H1 (cell line): ENCODE measurements at regions not wholly inside any gene's neighbourhood (a gene's known extent, or its start where the extent isn't known, plus 50 kb on each side); places are given as distances from the start of the nearest gene placed in this dataset.

Source experiments
- CTCF ChIA-PET: fragments of 300-600 bp; sonication (Branson Sonifier 250); formaldehyde crosslinking; loops from one replicate; lab custom pipeline; 2021; ENCODE audit not compliant: partially characterized antibody; lab: Charles Lee
- POLR2A ChIA-PET: fragments of 300-600 bp; sonication (Branson Sonifier 250); formaldehyde crosslinking; loops from one replicate; lab custom pipeline; 2021; ENCODE audit warnings: inconsistent platforms; ENCODE audit not compliant: partially characterized antibody; lab: Charles Lee
- DNase-seq, 2 experiments: peaks; one replicate each; pipeline versions ENCODE4 v3.0.0 to v3.0.0-alpha.2; 2010 to 2022; ENCODE audit warnings: low spot score in 2 of 2, low read depth in 1 of 2, mixed read lengths in 1 of 2
- FAIRE-seq: peaks from 2 replicates; lab custom pipeline; 2011; peaks lifted over from hg19 to GRCh38; lab: Jason Lieb, UNC
- H2AFZ ChIP-seq: 2 replicates; pipeline ENCODE4 v1.8.1; 2012; ENCODE audit warnings: low read length, inconsistent platforms
- H2AK5ac ChIP-seq: 2 replicates; pipeline ENCODE4 v1.6.1; 2013; ENCODE audit warnings: low read depth, low read length
- H2BK120ac ChIP-seq: replicated peaks from 2 replicates; pipeline ENCODE3; 2013; ENCODE audit warnings: low read depth, low read length, inconsistent platforms
- H2BK12ac ChIP-seq: 2 replicates; pipeline ENCODE4 v1.6.1; 2013; ENCODE audit warnings: low read depth, low read length
- H2BK15ac ChIP-seq: 2 replicates; pipeline ENCODE4 v1.6.1; 2013; ENCODE audit warnings: low read length
- H2BK20ac ChIP-seq: 2 replicates; pipeline ENCODE4 v1.6.1; 2013; ENCODE audit warnings: low read length
- H2BK5ac ChIP-seq: 2 replicates; pipeline ENCODE4 v1.6.1; 2013; ENCODE audit warnings: low read depth, low read length
- H3K14ac ChIP-seq: 2 replicates; pipeline ENCODE4 v1.6.1; 2013; ENCODE audit warnings: inconsistent platforms; ENCODE audit not compliant: insufficient read length
- H3K18ac ChIP-seq: 2 replicates; pipeline ENCODE4 v1.6.1; 2013; ENCODE audit warnings: low read length; ENCODE audit errors: extremely low read depth
- H3K23ac ChIP-seq: 2 replicates; pipeline ENCODE4 v1.6.1; 2013; ENCODE audit warnings: inconsistent platforms; ENCODE audit not compliant: insufficient read length
- H3K23me2 ChIP-seq: 2 replicates; pipeline ENCODE4 v1.6.1; 2013; ENCODE audit warnings: low read depth, low read length
- H3K27ac ChIP-seq: 2 replicates; pipeline ENCODE4 v1.6.1; 2011; ENCODE audit warnings: low read depth, low read length, inconsistent platforms
- H3K27me3 ChIP-seq, 4 experiments: replicated peaks in 1 of 4; 1 replicate in 1 of 4; 2 replicates in 3 of 4; pipeline versions ENCODE4 v1.6.1 to v1.8.1; 2011 to 2013; ENCODE audit warnings: low read length in 3 of 4, mild to moderate bottlenecking in 3 of 4, inconsistent platforms in 2 of 4, mixed read lengths in 2 of 4, moderate library complexity in 1 of 4; ENCODE audit not compliant: control insufficient read depth in 3 of 4, insufficient read depth in 3 of 4; ENCODE audit errors: extremely low read depth in 1 of 4
- H3K36me3 ChIP-seq, 4 experiments: 2 replicates each; pipeline versions ENCODE4 v1.6.1 to v1.8.1; 2011 to 2013; ENCODE audit warnings: mild to moderate bottlenecking in 4 of 4, low read length in 3 of 4, moderate library complexity in 2 of 4, control low read depth in 1 of 4, inconsistent platforms in 1 of 4; ENCODE audit not compliant: insufficient read depth in 4 of 4, control insufficient read depth in 2 of 4
- H3K4ac ChIP-seq: replicated peaks from 2 replicates; pipeline ENCODE3; 2013; ENCODE audit warnings: low read length, low read depth, mixed read lengths, inconsistent platforms; ENCODE audit not compliant: insufficient read length
- H3K4me1 ChIP-seq, 4 experiments: replicated peaks in 1 of 4; 1 replicate in 1 of 4; 2 replicates in 3 of 4; pipeline versions ENCODE4 v1.6.1 to v1.8.1; 2011 to 2013; ENCODE audit warnings: low read length in 3 of 4, inconsistent platforms in 2 of 4, mixed read lengths in 1 of 4; ENCODE audit not compliant: insufficient read depth in 4 of 4, control insufficient read depth in 3 of 4
- H3K4me2 ChIP-seq, 2 experiments: 2 replicates each; pipeline versions ENCODE4 v1.6.1 to v1.8.1; 2011 to 2013; ENCODE audit warnings: low read depth in 2 of 2, low read length in 2 of 2, control low read depth in 1 of 2, inconsistent platforms in 1 of 2, mild to moderate bottlenecking in 1 of 2; ENCODE audit not compliant: insufficient read depth in 1 of 2
- H3K4me3 ChIP-seq, 4 experiments: fragments of 200-600, 300-600 bp in 1 of 4; sonication (generic), shearing (Covaris generic), sonication (Bioruptor Twin) in 1 of 4; 2 replicates each; pipeline versions ENCODE4 v1.5.1 to v1.8.1; 2011 to 2016; ENCODE audit warnings: low read length in 4 of 4, low read depth in 3 of 4, control low read depth in 2 of 4, inconsistent platforms in 2 of 4, mild to moderate bottlenecking in 2 of 4, mixed read lengths in 1 of 4, moderate library complexity in 1 of 4; ENCODE audit not compliant: insufficient read depth in 2 of 4; ENCODE audit errors: extremely low read depth in 1 of 4
- H3K56ac ChIP-seq: replicated peaks from 2 replicates; pipeline ENCODE3; 2013; ENCODE audit warnings: low read depth, mild to moderate bottlenecking, mixed read lengths, low read length, inconsistent platforms; ENCODE audit not compliant: insufficient read length
- H3K79me1 ChIP-seq: 2 replicates; pipeline ENCODE4 v1.6.1; 2013; ENCODE audit warnings: low read depth, low read length, control low read depth
- H3K79me2 ChIP-seq, 2 experiments: 2 replicates each; pipeline versions ENCODE4 v1.6.1 to v1.8.1; 2012 to 2013; ENCODE audit warnings: low read length in 2 of 2, mild to moderate bottlenecking in 2 of 2, inconsistent platforms in 1 of 2; ENCODE audit not compliant: insufficient read depth in 2 of 2, control insufficient read depth in 1 of 2
- H3K9ac ChIP-seq, 4 experiments: replicated peaks in 1 of 4; 1 replicate in 1 of 4; 2 replicates in 3 of 4; pipeline versions ENCODE4 v1.6.1 to v1.8.1; 2011 to 2013; ENCODE audit warnings: low read depth in 3 of 4, low read length in 3 of 4, control low read depth in 2 of 4, mild to moderate bottlenecking in 2 of 4, moderate library complexity in 2 of 4, inconsistent platforms in 1 of 4; ENCODE audit errors: extremely low read depth in 1 of 4
- H3K9me3 ChIP-seq, 2 experiments: 2 replicates each; pipeline versions ENCODE4 v1.6.1 to v1.8.1; 2012 to 2013; ENCODE audit warnings: mild to moderate bottlenecking in 2 of 2, moderate library complexity in 2 of 2, control low read depth in 1 of 2, inconsistent platforms in 1 of 2, low read depth in 1 of 2, low read length in 1 of 2, mixed read lengths in 1 of 2; ENCODE audit not compliant: insufficient read depth in 2 of 2
- H4K20me1 ChIP-seq, 2 experiments: replicated peaks in 1 of 2; 2 replicates each; pipeline versions ENCODE3 to v1.8.1; 2011 to 2013; ENCODE audit warnings: inconsistent platforms in 2 of 2, low read length in 2 of 2, mild to moderate bottlenecking in 1 of 2; ENCODE audit not compliant: insufficient read depth in 2 of 2, control insufficient read depth in 1 of 2
- H4K5ac ChIP-seq: 2 replicates; pipeline ENCODE4 v1.6.1; 2013; ENCODE audit warnings: low read length, low read depth, mixed read lengths, inconsistent platforms; ENCODE audit not compliant: insufficient read length
- H4K8ac ChIP-seq: 2 replicates; pipeline ENCODE4 v1.8.0; 2013; ENCODE audit warnings: mild to moderate bottlenecking, moderate library complexity, low read length, inconsistent platforms; ENCODE audit not compliant: insufficient read depth; ENCODE audit errors: extremely low read depth
- H4K91ac ChIP-seq: replicated peaks from 2 replicates; pipeline ENCODE3; 2013; ENCODE audit warnings: low read length, mixed read lengths, inconsistent platforms; ENCODE audit not compliant: insufficient read length
- JUN ChIP-seq: IDR thresholded peaks from 2 replicates; pipeline ENCODE4 v1.6.1; 2011; ENCODE audit warnings: low read depth, mild to moderate bottlenecking, improper control_type of control experiment, low read length
- POLR2AphosphoS5 ChIP-seq: IDR thresholded peaks from 2 replicates; pipeline ENCODE4 v1.6.1; 2011; ENCODE audit warnings: low read depth, low read length
- SIN3A ChIP-seq, 2 experiments: IDR thresholded peaks in 1 of 2; conservative IDR thresholded peaks in 1 of 2; 2 replicates each; pipeline ENCODE4 v1.6.1; 2011 to 2012; ENCODE audit warnings: low read length in 2 of 2, improper control_type of control experiment in 1 of 2, low read depth in 1 of 2, mild to moderate bottlenecking in 1 of 2
- SP1 ChIP-seq: IDR thresholded peaks from 2 replicates; pipeline ENCODE4 v1.6.1; 2011; ENCODE audit warnings: low read depth, low read length
- WGBS, 2 experiments: shearing (Covaris generic) in 1 of 2; methylation state at CpG; one replicate each; pipeline versions ENCODE4 v1.1.6 to v1.1.7; 2013 to 2015; ENCODE audit warnings: low lambda C conversion rate in 2 of 2, mixed read lengths in 2 of 2, inconsistent platforms in 1 of 2, low coverage in 1 of 2, missing lambda C conversion rate in 1 of 2; ENCODE audit not compliant: insufficient replicate concordance in 2 of 2, insufficient coverage in 1 of 2, insufficient read length in 1 of 2; ENCODE audit errors: extremely low coverage in 1 of 2, missing lambda C conversion rate in 1 of 2; 5-methylcytosine and 5-hydroxymethylcytosine counted together

GRCh38 chr10:133010095-133010842 lies 67.9 kb upstream of the CFAP46 start:
- H2BK5ac ChIP-seq = peak overlapping the region; percentile 35; the same call in 1 of the 2 replicates
- no peak for FAIRE-seq
- peak overlapping the region; percentile 59 for H3K56ac ChIP-seq
- 0 out of 2 replicates have a peak overlapping the region, but pooled peaks have one; percentile 9 for H2BK20ac ChIP-seq
- H3K9me3 ChIP-seq = peaks cover 0 to 5% of the 10 kb centered on the region in 2 experiments; a peak in 1 of 4 replicates
- no peak overlapping the region for H3K27ac ChIP-seq
- no peak overlapping the region for H3K14ac ChIP-seq
- no peak overlapping the region for H4K5ac ChIP-seq
- H3K4ac ChIP-seq = no peak overlapping the region
- H2AK5ac ChIP-seq = peak overlapping the region; percentile 75; the same call in 1 of the 2 replicates
- WGBS, 2 experiments = 86% methylated on average over 23 of the region's 23 CpGs; no CpG with 5 or more reads in 1 of the 2 experiments
- H4K8ac ChIP-seq = no peak overlapping the region
- H3K79me1 ChIP-seq = no peaks in the 10 kb centered on the region
- H3K4me1 ChIP-seq = no peaks in the 10 kb centered on the region
- H2BK120ac ChIP-seq = no peak overlapping the region
- peak overlapping the region; percentile 0 for H4K91ac ChIP-seq
- DNase-seq = no peak
- TF ChIP-seq JUN (no peak), SP1 (no peak), POLR2AphosphoS5 (no peak), SIN3A (conservative IDR thresholded peaks at IDR 0.05 in 1 of 2, IDR thresholded peaks at IDR 0.05 in 1 of 2; ENCODE audit: low read depth in 1 of 2, low read length in 2 of 2) (no peak)
- CTCF ChIA-PET = no interaction called here
- no peaks in the 10 kb centered on the region; a peak in 1 of 8 replicates for H3K36me3 ChIP-seq
- H3K23ac ChIP-seq = no peak overlapping the region
- H3K18ac ChIP-seq = no peak overlapping the region
- peak overlapping the region; percentile 67; the same call in 1 of the 2 replicates for H2BK15ac ChIP-seq
- no peaks in the 10 kb centered on the region for H3K79me2 ChIP-seq
- POLR2A ChIA-PET = no interaction called here
- no peak overlapping the region for H3K4me2 ChIP-seq
- no peaks in the 10 kb centered on the region for H3K27me3 ChIP-seq
- H3K4me3 ChIP-seq = no peak overlapping the region
- H2AFZ ChIP-seq = no peak overlapping the region
- H2BK12ac ChIP-seq = no peak overlapping the region; the same call in 1 of the 2 replicates
- peaks cover 0 to 6% of the 10 kb centered on the region in 2 experiments for H4K20me1 ChIP-seq
- peaks cover 10% of the 10 kb centered on the region for H3K23me2 ChIP-seq
- peak overlapping the region in 1 of 4 experiments; percentile 41; a peak in 1 of 7 replicates for H3K9ac ChIP-seq
